Hepatic stellate cell (primary cell): ENCODE measurements at regions not wholly inside any gene's neighbourhood (a gene's known extent, or its start where the extent isn't known, plus 50 kb on each side); places are given as distances from the start of the nearest gene placed in this dataset.

ENCODE experiments used
- DNase-seq: peaks from one replicate; pipeline ENCODE4 v3.0.0; 2011; ENCODE audit warnings: low spot score

DNA sequence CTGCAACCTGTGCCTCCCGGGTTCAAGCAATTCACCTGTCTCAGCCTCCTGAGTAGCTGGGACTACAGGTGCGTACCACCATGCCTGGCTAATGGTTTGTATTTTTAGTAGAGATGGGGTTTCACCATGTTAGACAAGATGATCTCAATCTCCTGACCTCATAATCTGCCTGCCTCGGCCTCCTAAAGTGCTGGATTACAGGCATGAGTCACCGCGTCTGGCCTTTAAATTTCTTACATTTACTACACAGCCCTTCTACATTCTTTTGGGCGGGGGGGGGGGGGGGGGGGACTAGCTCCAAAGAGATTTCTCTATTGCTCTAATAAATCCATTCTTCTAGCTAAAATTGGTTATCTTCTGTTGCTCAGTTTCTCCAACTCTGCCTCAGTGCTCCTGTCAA is 964.9 kb upstream of the ACVR2A start:
- no peak for DNase-seq

GRCh38 chr2:146874260-146874658 is 970.6 kb upstream of the ACVR2A start:
- no peak for DNase-seq

GRCh38 chr2:146873646-146874259 is 971.1 kb upstream of the ACVR2A start:
- no peak for DNase-seq

GRCh38 chr2:146873056-146873455 is 971.8 kb upstream of the ACVR2A start:
- no peak for DNase-seq

DNA sequence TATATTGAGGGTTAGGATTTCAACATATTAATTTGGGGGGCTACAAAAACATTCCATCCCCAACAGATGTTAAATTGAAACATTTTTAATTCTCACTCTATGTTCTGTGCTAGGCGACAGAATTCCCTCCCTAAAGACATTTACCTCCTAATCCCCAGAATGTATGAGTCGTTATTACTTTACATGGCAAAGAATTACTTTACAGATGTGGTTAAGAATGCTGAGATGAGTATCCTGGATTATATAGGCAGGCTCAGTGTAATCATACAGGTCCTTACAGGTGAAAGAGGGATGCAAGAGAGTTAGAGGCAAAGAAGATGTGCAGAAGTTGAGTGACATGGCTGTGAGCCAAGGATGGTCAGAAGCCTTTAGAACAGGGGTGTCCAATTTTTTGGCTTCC is 974.1 kb upstream of the ACVR2A start:
- no peak for DNase-seq

DNA sequence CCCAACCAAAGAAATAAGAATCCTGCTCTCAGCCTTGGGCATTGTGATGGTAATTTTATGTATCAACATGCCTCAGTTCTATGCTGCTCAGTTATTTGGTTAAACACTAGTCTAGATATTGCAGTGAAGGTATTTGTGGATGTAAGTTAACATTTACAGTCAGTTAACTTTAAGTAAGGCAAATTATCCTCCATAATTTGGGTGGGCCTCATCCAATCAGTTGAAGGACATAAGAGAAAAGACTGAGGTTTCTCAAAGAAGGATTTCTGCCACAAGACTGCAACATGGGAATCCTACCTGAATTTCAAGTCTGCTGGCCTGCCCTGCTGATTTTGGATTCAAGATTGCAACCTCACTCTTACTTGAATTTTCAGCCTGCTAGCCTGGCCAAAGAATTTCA is 975.5 kb upstream of the ACVR2A start:
- DNase-seq: no peak

GRCh38 chr2:146868051-146868450 is 976.8 kb upstream of the ACVR2A start:
- no peak for DNase-seq

DNA sequence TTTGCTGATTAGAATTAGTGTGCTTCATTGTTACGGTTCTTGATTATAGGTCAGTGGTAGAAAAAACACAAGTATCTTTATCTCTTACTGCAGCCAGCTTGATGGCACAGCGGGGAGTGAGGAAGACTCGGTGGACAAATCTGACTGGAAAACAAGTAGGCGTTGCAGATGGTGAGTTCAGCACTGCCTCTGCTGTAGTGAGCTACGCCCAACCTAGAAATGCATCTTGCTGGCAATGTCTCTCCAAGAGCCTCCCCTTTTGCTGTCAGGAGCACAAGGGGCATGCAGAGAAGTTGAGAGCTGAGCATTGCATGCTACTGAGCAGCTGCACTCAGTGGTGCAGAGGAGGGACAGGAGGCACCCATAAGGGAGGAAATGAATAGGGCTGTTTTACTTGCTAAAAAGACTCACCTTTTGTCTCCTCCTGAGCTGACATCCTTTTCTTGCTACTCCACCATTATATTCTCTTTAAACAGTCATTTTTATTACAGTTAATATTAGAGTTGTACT is 977.3 kb upstream of the ACVR2A start:
- no peak for DNase-seq

DNA sequence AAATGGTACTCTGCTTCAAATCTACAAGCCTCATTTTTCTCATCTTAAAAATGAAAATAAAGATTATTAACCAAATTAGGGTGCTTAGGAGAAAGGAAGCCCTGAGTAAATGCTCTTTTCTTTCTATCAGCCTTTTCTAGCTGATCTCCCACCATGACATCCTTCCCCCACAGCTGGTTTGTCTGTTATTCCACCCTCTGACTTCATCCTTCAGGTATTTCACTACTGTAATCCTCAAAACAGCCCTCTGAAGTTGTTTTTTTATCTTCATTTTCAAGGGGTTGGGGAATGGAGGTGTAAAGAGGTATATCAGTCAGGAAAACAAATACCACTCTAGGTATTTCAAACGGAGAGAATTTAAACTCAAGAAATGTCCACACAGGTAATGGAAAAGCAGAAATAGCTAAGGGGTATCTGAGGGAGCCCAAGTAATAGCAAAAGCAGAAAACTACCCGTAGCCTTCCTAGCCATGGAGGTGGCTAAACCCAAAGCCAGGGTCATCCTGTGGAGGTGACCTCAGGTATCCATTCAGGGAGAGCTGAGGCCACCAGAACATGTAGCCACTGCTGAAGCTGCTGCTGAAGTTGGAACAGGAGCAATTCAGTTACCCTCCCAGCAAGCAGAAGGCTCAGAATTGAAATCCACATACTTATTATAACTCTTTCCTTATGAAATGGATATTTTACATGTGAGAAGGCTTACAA is 990.9 kb upstream of the ACVR2A start:
- no peak for DNase-seq

- DNase-seq: no peak
Measured at GRCh38 chr2:146852661-146853060, 992.2 kb upstream of the ACVR2A start.

- DNase-seq: no peak
Measured at GRCh38 chr2:146850746-146851145, 994.1 kb upstream of the ACVR2A start.

DNA sequence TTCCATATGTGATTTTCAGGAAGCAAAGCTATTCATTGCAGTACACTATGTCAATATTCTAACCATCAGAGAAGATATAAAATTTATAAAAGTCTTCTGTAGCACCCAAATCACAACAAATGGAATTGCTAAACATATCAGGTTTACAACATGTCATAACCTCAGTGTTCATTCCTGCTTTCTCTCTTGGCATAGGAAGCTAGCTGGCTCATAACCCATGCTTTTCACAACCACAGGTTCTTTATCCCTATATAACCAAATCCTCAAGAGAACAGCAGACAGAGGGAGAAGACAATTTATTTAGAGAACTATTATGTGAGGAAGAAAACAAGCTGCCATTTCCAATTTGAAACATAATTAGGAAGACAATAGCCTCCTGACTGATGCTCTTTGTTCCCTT is 997.0 kb upstream of the ACVR2A start:
- no peak for DNase-seq

GRCh38 chr2:146844226-146844990 is 1000.4 kb upstream of the ACVR2A start:
- DNase-seq: no peak

- no peak for DNase-seq
Measured at GRCh38 chr2:146837857-146838256, 1007.0 kb upstream of the ACVR2A start.

- no peak for DNase-seq
Measured at GRCh38 chr2:146826388-146826787, 1018.4 kb upstream of the ACVR2A start.

GRCh38 chr2:146821836-146822316 is 1023.0 kb upstream of the ACVR2A start:
- DNase-seq: no peak

DNA sequence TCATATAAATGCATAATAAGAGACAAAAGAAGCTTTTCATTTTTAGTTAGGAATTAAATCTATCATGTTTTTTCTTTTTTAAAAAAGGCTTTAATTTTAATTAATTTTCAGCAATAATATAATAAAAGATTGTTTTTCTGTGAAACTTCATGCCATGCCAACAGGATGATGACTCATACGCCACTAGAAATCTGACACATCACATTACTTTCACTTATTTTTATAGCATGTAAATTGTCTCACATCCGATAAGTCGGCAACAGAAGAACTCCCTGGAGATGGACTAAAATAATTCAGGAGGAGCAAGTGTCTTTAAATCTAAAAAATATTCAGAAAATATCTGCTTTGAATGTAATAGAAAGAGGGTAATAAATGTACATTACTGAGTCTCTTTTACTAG is 1024.2 kb upstream of the ACVR2A start:
- peak; percentile 2 for DNase-seq

DNA sequence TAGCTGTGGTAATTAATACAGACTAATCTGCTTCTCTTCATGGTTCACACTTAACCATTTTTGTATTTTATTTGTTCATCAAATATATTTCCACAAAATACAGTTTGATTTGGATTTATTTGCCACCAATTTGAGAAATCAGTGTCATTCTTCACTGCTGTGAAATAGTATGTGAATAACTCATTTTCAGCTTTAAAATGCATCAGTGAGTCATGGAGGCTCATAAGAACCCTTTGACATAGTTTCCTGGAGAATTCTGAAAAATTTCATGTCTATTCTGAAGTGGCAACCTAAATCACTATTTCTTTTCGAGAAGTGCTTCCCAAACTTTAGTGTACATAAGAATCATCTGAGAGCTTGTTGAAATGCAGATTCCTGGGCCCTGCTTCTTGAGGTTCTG is 1026.7 kb upstream of the ACVR2A start:
- DNase-seq: no peak

DNA sequence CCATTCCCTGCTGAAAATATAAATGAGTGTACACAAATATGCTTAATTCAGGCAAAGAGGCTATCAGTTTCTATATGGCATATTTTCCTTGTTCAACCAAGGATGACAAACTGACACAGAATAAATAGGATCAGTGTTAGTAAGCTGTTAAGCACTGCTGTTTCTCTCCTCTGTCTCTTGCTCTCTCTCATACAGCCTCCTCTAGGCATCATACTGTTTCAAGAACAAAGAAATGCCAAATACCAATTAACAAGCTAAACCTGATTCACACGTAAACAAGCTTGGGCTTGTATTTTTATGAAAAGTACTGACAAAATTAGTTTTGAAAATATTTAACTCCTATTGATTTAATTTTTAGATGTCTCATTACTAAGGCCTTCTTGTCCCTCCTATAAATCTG is 1027.2 kb upstream of the ACVR2A start:
- no peak for DNase-seq

DNA sequence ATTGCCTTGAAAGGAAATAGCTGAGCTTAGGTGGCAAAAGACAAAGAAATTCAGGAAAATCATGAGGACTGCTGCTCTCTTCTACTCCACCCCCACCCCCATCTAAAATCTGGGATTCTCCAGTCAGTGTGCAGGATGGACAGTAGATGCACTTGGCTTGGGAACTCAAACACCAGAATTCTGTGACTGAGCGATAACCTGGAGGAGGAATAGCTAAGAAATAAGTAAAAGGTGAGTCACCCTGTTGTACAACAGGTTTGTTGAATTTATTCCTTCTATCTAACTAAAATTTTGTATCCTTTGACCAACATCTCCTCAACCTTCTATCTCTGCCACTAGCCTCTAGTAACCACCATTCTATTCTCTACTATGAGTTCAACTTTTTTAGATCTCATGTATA is 1029.9 kb upstream of the ACVR2A start:
- DNase-seq: no peak

DNA sequence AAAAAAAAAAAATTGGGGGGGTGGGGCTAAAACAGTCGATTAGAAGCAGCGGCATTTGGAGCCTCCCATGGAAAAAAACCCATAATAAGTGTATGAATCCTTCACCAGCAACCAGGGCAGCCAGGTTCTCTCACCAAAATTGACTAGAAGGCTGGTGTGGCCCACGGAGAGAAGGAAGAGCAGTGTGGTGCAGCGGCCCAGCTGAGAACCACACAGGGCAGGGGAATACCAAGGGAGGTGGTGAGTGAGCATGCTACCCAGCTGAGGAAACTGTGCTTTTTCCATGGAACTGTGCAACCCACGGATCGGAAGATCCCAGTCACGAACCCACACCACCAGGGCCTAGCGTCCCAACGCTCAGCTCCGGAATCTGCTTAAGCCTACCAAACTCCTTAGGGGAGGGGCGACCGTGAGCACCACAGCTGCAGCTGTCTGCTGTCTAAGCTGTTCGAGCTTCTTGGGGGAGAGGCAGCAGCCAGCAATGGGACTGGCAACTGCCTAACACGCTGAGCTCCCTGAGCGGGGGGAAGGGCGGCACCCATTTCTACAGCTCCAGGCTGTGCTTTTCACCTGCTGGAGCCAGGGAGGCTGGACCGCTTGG is 1037.2 kb upstream of the ACVR2A start:
- no peak for DNase-seq

- DNase-seq: no peak
Measured at GRCh38 chr2:146806364-146807005, 1038.3 kb upstream of the ACVR2A start.
